ENCODE measurements at regions not wholly inside any gene's neighbourhood (a gene's known extent, or its start where the extent isn't known, plus 50 kb on each side); places are given as distances from the start of the nearest gene placed in this dataset.

GRCh38 chr12:90489141-90489540 lies 465.8 kb downstream of the CCER1 start:
- Histone ChIP-seq H3T11ph (ENCODE audit: low read length) (no peak overlapping the region), H3K4ac (ENCODE audit: low read depth, low read length) (no peak overlapping the region), H2AFZ (ENCODE audit: low read length) (no peak overlapping the region), H3K79me1 (ENCODE audit: insufficient read depth, low read depth, low read length, poor library complexity, severe bottlenecking) (no peaks in the 10 kb centered on the region), H4K5ac (ENCODE audit: insufficient read length, low read depth, low read length) (no peak overlapping the region), H4K91ac (ENCODE audit: insufficient read length, low read depth, low read length) (no peak overlapping the region), H2BK12ac (ENCODE audit: insufficient read length, low read depth, low read length) (no peak overlapping the region), H4K20me1 (ENCODE audit: control insufficient read depth, insufficient read depth, insufficient read length) (no peaks in the 10 kb centered on the region), H3K14ac (ENCODE audit: insufficient read depth, low read length) (no peak overlapping the region), H2BK20ac (ENCODE audit: low read depth, low read length, poor library complexity, severe bottlenecking) (no peak overlapping the region), H3K27me3 (ENCODE audit: insufficient read depth, low read length) (no peaks in the 10 kb centered on the region), H3K23ac (ENCODE audit: insufficient read length, low read depth, low read length) (no peak overlapping the region), H2BK120ac (ENCODE audit: low read depth, low read length, poor library complexity, severe bottlenecking) (no peak overlapping the region), H3K79me2 (ENCODE audit: insufficient read depth, low read length) (no peaks in the 10 kb centered on the region), H3K4me2 (ENCODE audit: insufficient read depth, insufficient read length, low read length) (no peak overlapping the region), H3K9me3 (ENCODE audit: control insufficient read depth, low read depth, low read length) (no peaks in the 10 kb centered on the region), H3K27ac (ENCODE audit: insufficient read length, low read depth, low read length) (no peak overlapping the region), H3K4me1 (ENCODE audit: insufficient read depth, low read length) (no peaks in the 10 kb centered on the region), H2BK5ac (ENCODE audit: insufficient read length, low read length) (no peak overlapping the region), H2BK15ac (ENCODE audit: low read depth, low read length) (no peak overlapping the region), H3K9ac (ENCODE audit: extremely low read depth, insufficient read length, low read length) (no peak overlapping the region), H4K8ac (replicated peaks; ENCODE audit: insufficient read length, low read depth, low read length) (no peak overlapping the region), H3K23me2 (ENCODE audit: insufficient read length, low read depth, low read length, poor library complexity, severe bottlenecking) (no peaks in the 10 kb centered on the region), H3K18ac (ENCODE audit: insufficient read length, low read depth, low read length) (no peak overlapping the region), H2AK5ac (ENCODE audit: insufficient read length, low read length) (no peak overlapping the region), H3K56ac (ENCODE audit: insufficient read length, low read depth, low read length) (no peak overlapping the region)
- WGBS (ENCODE audit: extremely low coverage, insufficient read length, low lambda C conversion rate) = no CpG with 5 or more reads among the region's 3 CpGs
- H3K27ac Mint-ChIP-seq = no peak overlapping the region
- peaks cover 7 to 27% (median 17%) of the 10 kb centered on the region in 3 experiments for H3K36me3 Mint-ChIP-seq (ENCODE audit: insufficient read depth in 1 of 3, low read depth in 3 of 3)
- H3K4me3 Mint-ChIP-seq = no peak overlapping the region
- H3K9me3 Mint-ChIP-seq = peaks cover 20 to 32% of the 10 kb centered on the region in 2 experiments
- no peaks in the 10 kb centered on the region; the same call in 1 of the 2 replicates for H3K27me3 Mint-ChIP-seq (ENCODE audit: low read depth)
- H3K4me1 Mint-ChIP-seq = no peaks in the 10 kb centered on the region
- no peak for TF ChIP-seq CTCF (conservative IDR thresholded peaks at IDR 0.05)
- no peak for DNase-seq

Data from H9 (cell line).